GM12878 (cell line): ENCODE measurements at regions not wholly inside any gene's neighbourhood (a gene's known extent, or its start where the extent isn't known, plus 50 kb on each side); places are given as distances from the start of the nearest gene placed in this dataset.

ENCODE experiments used
- ATAC-seq: fragments of 200-7000 bp; cut with Tn5 transposase; 3 replicates; pipeline ENCODE4 v1.9.1; 2020; ENCODE audit warnings: mild to moderate bottlenecking, moderate library complexity
- BruUV-seq: library from RNA; stranded (reverse); fragments of 400-500 nt; replicated peaks from 2 replicates; lab custom pipeline; 2021; lab: Mats Ljungman, UMichigan
- CTCF ChIA-PET: fragments of 300-600 bp; sonication (Branson Sonifier 250); formaldehyde crosslinking; extraction: SDS; loops from one replicate; lab custom pipeline; 2021; ENCODE audit warnings: inconsistent platforms; lab: Yijun Ruan, JAX
- POLR2A ChIA-PET: fragments of 350-600 bp; formaldehyde crosslinking; extraction: SDS; loops from one replicate; lab custom pipeline; 2021; ENCODE audit warnings: inconsistent platforms; lab: Charles Lee
- RAD21 ChIA-PET: fragments of 300-600 bp; sonication (Branson Sonifier 250); formaldehyde crosslinking; loops from one replicate; lab custom pipeline; 2023; ENCODE audit warnings: antibody characterized with exemption; ENCODE audit not compliant: unreplicated experiment; lab: Charles Lee
- SMC1A ChIA-PET: fragments of 300-600 bp; sonication (Branson Sonifier 250); formaldehyde crosslinking; loops from one replicate; lab custom pipeline; 2023; ENCODE audit not compliant: unreplicated experiment, uncharacterized antibody; lab: Charles Lee
- DNase-seq: peaks from one replicate; pipeline ENCODE4 v3.0.0-alpha.2; 2011; ENCODE audit warnings: low read depth, low spot score
- FAIRE-seq: peaks from 3 replicates; lab custom pipeline; 2011; peaks lifted over from hg19 to GRCh38; lab: Jason Lieb, UNC
- H2AFZ ChIP-seq: 2 replicates; pipeline ENCODE4 v1.6.0; 2011; ENCODE audit warnings: low read depth, low read length, control low read depth; ENCODE audit not compliant: control insufficient read depth
- H3K27ac ChIP-seq: 2 replicates; pipeline ENCODE4 v1.5.1; 2011; ENCODE audit warnings: control low read depth; ENCODE audit not compliant: control insufficient read depth, insufficient read depth
- H3K27me3 ChIP-seq, 2 experiments: replicated peaks in 1 of 2; 2 replicates each; pipeline versions ENCODE4 v1.6.0 to v1.6.1; 2011; ENCODE audit warnings: low read length in 1 of 2; ENCODE audit not compliant: control insufficient read depth in 2 of 2, insufficient read depth in 2 of 2
- H3K36me3 ChIP-seq, 2 experiments: 2 replicates each; pipeline ENCODE4 v1.5.1; 2011; ENCODE audit warnings: low read length in 1 of 2; ENCODE audit not compliant: control insufficient read depth in 2 of 2, insufficient read depth in 2 of 2
- H3K4me1 ChIP-seq: 2 replicates; pipeline ENCODE4 v1.6.1; 2011; ENCODE audit warnings: mild to moderate bottlenecking, low read length, moderate library complexity, mixed read lengths; ENCODE audit not compliant: control insufficient read depth, insufficient read depth
- H3K4me2 ChIP-seq: 2 replicates; pipeline ENCODE4 v1.6.0; 2011; ENCODE audit warnings: control low read depth; ENCODE audit not compliant: control insufficient read depth, insufficient read depth
- H3K4me3 ChIP-seq: fragments of 200-600 bp; sonication (generic); 2 replicates; pipeline ENCODE4 v1.5.1; 2016
- H3K79me2 ChIP-seq: 2 replicates; pipeline ENCODE4 v1.6.0; 2011; ENCODE audit warnings: low read length; ENCODE audit not compliant: control insufficient read depth, insufficient read depth
- H3K9ac ChIP-seq: 2 replicates; pipeline ENCODE4 v1.8.0; 2011; ENCODE audit warnings: low read length, control low read depth, mixed read lengths; ENCODE audit not compliant: control insufficient read depth, insufficient read depth
- H3K9me3 ChIP-seq: replicated peaks from 3 replicates; pipeline ENCODE4 v1.5.1; 2011; ENCODE audit warnings: mild to moderate bottlenecking, low read length; ENCODE audit not compliant: control insufficient read depth, insufficient read depth
- H4K20me1 ChIP-seq: 2 replicates; pipeline ENCODE4 v1.6.0; 2011; ENCODE audit not compliant: control insufficient read depth, insufficient read depth
- ASH2L ChIP-seq: fragments of 300-600, 200-600 bp; sonication (generic); IDR thresholded peaks from 2 replicates; pipeline ENCODE4 v1.6.1; 2017; ENCODE audit warnings: low read depth, mild to moderate bottlenecking, borderline replicate concordance
- BCLAF1 ChIP-seq: fragments of 450-650 bp; IDR thresholded peaks from 2 replicates; pipeline ENCODE4 v1.6.1; 2017; ENCODE audit warnings: antibody characterized with exemption, mild to moderate bottlenecking, moderate library complexity
- CBX3 ChIP-seq: fragments of 200-600 bp; sonication (generic); IDR thresholded peaks from 2 replicates; pipeline ENCODE4 v1.6.1; 2016; ENCODE audit warnings: low read depth, borderline replicate concordance
- CREM ChIP-seq: IDR thresholded peaks from 2 replicates; pipeline ENCODE4 v1.6.1; 2014; ENCODE audit warnings: antibody characterized with exemption, low read depth
- DPF2 ChIP-seq: fragments of 450-650 bp; IDR thresholded peaks from 2 replicates; pipeline ENCODE4 v1.6.1; 2017; ENCODE audit warnings: mild to moderate bottlenecking
- HDAC2 ChIP-seq: fragments of 200-600 bp; sonication (generic); IDR thresholded peaks from 2 replicates; pipeline ENCODE4 v1.6.1; 2017
- MTA2 ChIP-seq: fragments of 450-650 bp; IDR thresholded peaks from 2 replicates; pipeline ENCODE4 v1.6.1; 2016; ENCODE audit warnings: low read depth, mild to moderate bottlenecking, moderate library complexity
- RELB ChIP-seq: fragments of 450-650 bp; IDR thresholded peaks from 2 replicates; pipeline ENCODE4 v1.6.1; 2017; ENCODE audit warnings: low read depth, mild to moderate bottlenecking, moderate library complexity
- SIN3A ChIP-seq: IDR thresholded peaks from 2 replicates; pipeline ENCODE4 v1.6.1; 2012; ENCODE audit warnings: low read depth, low read length, improper control_type of control experiment
- SPI1 ChIP-seq: IDR thresholded peaks from 2 replicates; pipeline ENCODE4 v1.6.1; 2011; ENCODE audit warnings: low read depth, mild to moderate bottlenecking, low read length, moderate library complexity, borderline replicate concordance; ENCODE audit not compliant: insufficient read depth
- SUZ12 ChIP-seq: fragments of 200-600 bp; sonication (generic); IDR thresholded peaks from one replicate; pipeline ENCODE4 v1.6.1; 2018; ENCODE audit warnings: antibody characterized with exemption, mild to moderate bottlenecking; ENCODE audit not compliant: unreplicated experiment
- YBX1 ChIP-seq: fragments of 450-650 bp; IDR thresholded peaks from 2 replicates; pipeline ENCODE4 v1.6.1; 2016; ENCODE audit warnings: antibody characterized with exemption
- WGBS: methylation state at CpG from one replicate; pipeline ENCODE4 v1.1.6; 2016; ENCODE audit warnings: low lambda C conversion rate; ENCODE audit not compliant: insufficient replicate concordance, insufficient coverage; ENCODE audit errors: missing lambda C conversion rate; 5-methylcytosine and 5-hydroxymethylcytosine counted together
- in situ Hi-C: fragments of 300-500 bp; cut with MboI; formaldehyde crosslinking; loops from 9 replicates; pipeline ENCODE4 v1.14.3; 2018; ENCODE audit warnings: mixed read lengths
- intact Hi-C: fragments of 100-400 bp; cut with micrococcal nuclease; formaldehyde crosslinking; loops from one replicate; pipeline ENCODE4 v1.14.2; 2022; ENCODE audit not compliant: unreplicated experiment

- TF ChIP-seq DPF2: peak; percentile 59
- peak; percentile 26; the same call in 1 of the 2 replicates for TF ChIP-seq MTA2
- TF ChIP-seq SPI1: peak; percentile 66; the same call in 1 of the 2 replicates
- no peak for TF ChIP-seq HDAC2
- TF ChIP-seq RELB: peak; percentile 71; the same call in 1 of the 2 replicates
These were observed 74.6 kb upstream of the TMTC1 start (continued) for GRCh38 chr12:29858270-29858786.

GRCh38 chr12:29847246-29847645, 63.5 kb upstream of the TMTC1 start:
- H2AFZ ChIP-seq: no peak overlapping the region
- ChIA-PET RAD21 (no interaction called here), CTCF (no interaction called here), SMC1A (no interaction called here), POLR2A (no interaction called here)
- DNase-seq (no peak), ATAC-seq (no peak), FAIRE-seq (peak; percentile 70)
- no peaks in the 10 kb centered on the region for H3K27me3 ChIP-seq
- H3K79me2 ChIP-seq: no peaks in the 10 kb centered on the region
- H3K4me1 ChIP-seq: no peaks in the 10 kb centered on the region
- 4% methylated on average over 2 of the region's 2 CpGs for WGBS
- no peak overlapping the region for H3K27ac ChIP-seq
- intact Hi-C loops: no loop called here
- H4K20me1 ChIP-seq: no peaks in the 10 kb centered on the region
- H3K4me2 ChIP-seq: no peak overlapping the region
- TF ChIP-seq HDAC2 (no peak), SIN3A (no peak), ASH2L (no peak), CBX3 (no peak), CREM (no peak), SUZ12 (no peak), YBX1 (no peak), BCLAF1 (no peak)
- TF ChIP-seq, all 136 proteins: peak for 0
- in situ Hi-C loops: no loop called here
- no peaks in the 10 kb centered on the region for H3K36me3 ChIP-seq
- H3K9ac ChIP-seq: no peak overlapping the region
- no peaks in the 10 kb centered on the region for H3K9me3 ChIP-seq
- no TSS peak for BruUV-seq
- no peak overlapping the region for H3K4me3 ChIP-seq
